ENCODE measurements at regions not wholly inside any gene's neighbourhood (a gene's known extent, or its start where the extent isn't known, plus 50 kb on each side); places are given as distances from the start of the nearest gene placed in this dataset.
"Not testable (repeated sequence)": the region's sequence is repeated elsewhere in the genome, so short reads cannot be mapped to it uniquely, and the experiment has no call there.

- DNase-seq (ENCODE audit: low read depth in 2 of 2, low spot score in 1 of 2): no peak
Observed at GRCh38 chr5:52605317-52606313, 182.1 kb upstream of the ITGA1 start.

DNA sequence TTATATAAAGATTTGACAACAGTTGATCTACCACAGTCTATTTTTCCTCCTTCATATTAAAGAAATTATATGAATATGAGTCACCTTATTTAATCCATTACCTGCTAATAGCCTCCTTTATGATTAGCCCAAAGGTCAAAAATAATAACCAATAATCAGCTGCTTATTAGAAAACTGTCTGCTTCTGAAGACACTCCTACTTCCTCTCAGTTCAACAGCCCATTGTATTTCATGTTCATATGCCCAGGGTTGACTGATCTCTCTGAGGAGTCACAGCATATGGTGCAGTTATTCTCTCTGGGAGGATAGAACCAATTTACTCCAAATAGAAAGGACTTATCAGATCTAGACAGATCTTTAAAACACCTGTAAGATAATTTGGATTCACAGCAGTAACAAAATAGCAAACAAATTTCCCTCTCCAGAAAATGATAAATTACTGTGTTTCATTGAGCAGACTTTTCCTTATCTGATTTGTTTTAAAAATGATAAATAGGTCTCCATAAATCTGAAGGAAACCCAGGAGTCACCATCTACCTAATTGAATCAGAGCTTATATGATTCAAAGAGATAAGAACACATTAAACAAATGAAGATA is 180.4 kb upstream of the ITGA1 start:
- DNase-seq (ENCODE audit: low read depth in 2 of 2, low spot score in 1 of 2): no peak

DNA sequence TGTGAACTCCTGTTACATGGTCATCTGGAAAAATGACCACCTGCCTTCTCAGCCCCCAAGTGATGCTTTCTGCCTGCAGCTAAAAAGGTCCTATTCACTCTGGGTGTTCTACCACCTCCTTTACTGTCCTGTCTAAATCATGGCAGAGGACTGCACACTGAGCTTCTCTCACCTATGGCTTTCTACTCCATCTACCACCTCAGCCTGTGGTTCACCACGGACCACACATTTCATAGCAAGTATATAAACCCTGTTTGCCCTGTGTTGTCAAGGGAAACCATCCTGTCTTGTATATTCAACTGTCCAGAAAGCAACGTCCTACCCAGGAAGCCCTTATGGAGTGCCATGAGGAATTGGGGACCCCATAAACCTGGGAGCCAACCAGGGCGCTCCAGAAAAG is 167.4 kb upstream of the ITGA1 start:
- DNase-seq (ENCODE audit: low read depth in 2 of 2, low spot score in 1 of 2): no peak

GRCh38 chr5:52623291-52623690 is 164.4 kb upstream of the ITGA1 start:
- no peak for DNase-seq (ENCODE audit: low read depth in 2 of 2, low spot score in 1 of 2)

DNA sequence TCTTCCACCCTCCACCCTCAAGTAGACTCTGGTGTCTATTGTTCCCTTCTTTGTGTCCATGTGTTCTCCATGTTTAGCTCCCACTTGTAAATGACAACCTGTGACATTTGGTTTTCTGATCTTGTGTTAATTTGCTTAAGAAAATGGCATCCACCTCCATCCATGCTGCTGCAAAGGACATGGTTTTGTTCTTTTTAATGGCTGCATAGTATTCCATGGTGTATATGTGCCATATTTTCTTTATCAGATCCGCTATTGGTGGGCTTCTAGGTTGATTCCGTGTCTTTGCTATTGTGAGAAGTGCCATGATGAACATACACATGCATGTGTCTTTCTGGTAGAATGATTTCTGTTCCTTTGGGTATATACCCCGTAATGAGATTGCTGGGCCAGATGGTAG is 163.4 kb upstream of the ITGA1 start:
- no peak for DNase-seq (ENCODE audit: low read depth in 2 of 2, low spot score in 1 of 2)

DNA sequence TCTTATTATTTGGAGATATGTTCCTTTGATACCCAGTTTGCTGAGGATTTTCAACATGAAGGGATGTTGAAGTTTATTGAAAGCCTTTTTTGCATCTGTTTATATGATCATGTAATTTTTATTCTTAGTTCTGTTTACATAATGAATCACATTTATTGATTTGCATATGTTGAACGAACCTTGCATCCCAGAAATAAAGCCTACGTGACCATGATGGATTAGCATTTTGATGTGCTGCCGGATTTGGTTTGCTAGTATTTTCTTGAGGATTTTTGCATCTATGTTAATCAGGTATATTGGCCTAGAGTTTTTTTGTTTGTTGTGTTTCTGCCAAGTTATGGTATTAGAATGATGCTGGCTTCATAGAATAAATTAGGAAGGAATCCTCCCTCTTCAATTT is 161.4 kb upstream of the ITGA1 start:
- DNase-seq (ENCODE audit: low read depth in 2 of 2, low spot score in 1 of 2): no peak

DNA sequence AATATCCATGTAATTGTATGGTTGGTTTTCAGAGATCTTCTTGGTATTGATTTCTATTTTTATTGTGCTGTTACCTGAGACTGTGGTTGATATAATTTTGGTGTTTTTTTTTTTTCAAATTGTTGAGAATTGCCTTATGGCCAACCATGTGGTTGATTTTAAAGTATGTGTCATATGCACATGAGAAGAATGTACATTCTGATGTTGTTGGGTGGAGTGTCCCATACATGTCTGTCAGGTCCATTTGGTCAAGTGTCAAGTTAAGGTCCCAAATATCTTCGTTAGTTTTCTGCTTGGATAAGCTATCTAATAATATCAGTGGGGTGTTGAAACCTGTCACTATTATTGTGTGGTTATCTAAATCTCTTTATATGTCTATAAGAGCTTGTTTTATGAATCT is 160.0 kb upstream of the ITGA1 start:
- no peak for DNase-seq (ENCODE audit: low read depth in 2 of 2, low spot score in 1 of 2)

DNA sequence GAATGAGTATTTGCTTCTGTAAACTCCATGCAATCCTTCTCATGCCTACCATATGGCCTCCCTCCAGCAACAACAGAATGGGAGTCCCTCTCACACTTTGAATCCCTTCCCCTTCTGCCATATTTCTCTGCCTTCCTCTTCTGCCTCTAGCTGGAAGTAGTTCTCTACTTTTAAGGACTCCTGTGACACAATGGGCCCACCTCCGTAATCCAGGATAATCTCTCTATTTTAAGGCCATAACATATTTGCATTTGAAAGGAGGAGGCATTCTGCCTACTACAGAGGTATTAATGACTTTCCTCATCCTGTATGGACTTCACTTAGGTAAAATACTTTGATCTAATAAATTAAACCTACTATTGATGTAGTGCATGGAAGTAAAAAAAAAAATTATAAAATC is 155.4 kb upstream of the ITGA1 start:
- DNase-seq (ENCODE audit: low read depth in 2 of 2, low spot score in 1 of 2): no peak

GRCh38 chr5:52634171-52634570 is 153.5 kb upstream of the ITGA1 start:
- DNase-seq (ENCODE audit: low read depth in 2 of 2, low spot score in 1 of 2): not testable (repeated sequence)

DNA sequence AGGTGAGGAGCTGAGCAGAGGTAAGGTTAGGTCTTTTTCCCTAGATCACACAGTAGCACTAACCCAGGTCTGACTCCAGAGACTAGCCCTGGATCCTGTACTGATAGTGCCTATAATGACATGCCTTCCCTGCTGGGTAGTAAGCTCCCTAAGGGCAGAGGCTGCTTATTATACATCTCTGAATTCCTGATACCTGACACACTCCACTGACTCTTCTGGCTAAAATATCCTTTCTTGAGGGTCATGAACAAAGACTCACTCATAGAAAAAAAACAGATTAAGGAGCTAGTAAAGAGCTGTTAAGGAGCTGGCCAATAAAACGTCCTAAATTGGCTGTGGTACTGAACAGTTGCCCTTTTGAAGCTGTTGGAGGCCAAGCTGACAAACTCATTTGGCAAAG is 149.0 kb upstream of the ITGA1 start:
- no peak for DNase-seq (ENCODE audit: low read depth in 2 of 2, low spot score in 1 of 2)

GRCh38 chr5:52648726-52649125 is 139.0 kb upstream of the ITGA1 start:
- no peak for DNase-seq (ENCODE audit: low read depth in 2 of 2, low spot score in 1 of 2)

DNA sequence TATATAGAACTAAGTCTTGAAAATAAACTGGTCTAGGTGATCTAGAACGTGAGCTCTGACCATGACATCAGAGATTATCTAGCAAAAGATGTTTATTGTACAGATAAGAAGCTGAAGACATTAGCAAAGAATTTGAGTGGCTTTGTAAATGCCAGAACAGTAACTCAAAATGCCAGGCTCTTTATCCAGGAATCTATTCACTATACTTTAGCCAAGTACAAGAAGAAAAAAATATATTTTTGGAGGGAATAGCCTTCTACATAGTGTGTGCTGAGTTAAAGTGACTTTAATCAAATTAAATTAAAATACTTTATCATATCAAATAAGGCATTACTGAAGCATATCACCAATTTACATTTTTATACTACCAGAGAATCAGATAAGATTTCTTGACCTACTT is 132.6 kb upstream of the ITGA1 start:
- DNase-seq (ENCODE audit: low read depth in 2 of 2, low spot score in 1 of 2): no peak

DNA sequence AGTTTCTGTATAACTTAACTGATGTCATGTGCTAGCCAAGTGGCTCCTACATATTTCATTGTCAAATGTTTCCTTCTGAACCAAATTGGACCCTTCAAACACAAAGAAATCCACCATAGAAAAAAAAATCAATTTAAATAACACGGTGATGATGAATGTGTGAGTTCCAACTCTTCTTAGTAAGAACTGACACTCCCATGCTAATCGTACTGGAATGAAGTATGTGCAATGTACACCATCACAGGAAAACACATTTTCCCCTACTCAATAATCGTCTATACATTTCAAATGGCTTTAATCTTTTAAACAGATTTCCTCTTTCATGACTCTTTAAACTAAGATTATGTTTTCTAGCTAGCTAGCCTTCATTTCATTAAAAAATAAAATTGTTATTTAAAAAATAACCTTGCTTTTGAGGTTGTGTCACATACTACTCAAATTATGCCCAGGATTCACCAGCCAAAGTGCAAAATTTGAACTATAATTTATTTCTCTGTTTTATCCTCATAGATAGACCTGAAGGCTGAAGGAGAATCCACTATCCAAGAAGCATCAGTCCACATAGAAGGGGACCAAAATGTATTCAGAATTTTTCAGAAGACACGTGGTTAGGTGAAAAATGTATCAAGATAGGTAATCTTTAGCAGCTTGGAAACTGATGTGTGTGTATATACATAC is 131.0 kb upstream of the ITGA1 start:
- DNase-seq (ENCODE audit: low read depth in 2 of 2, low spot score in 1 of 2): no peak

DNA sequence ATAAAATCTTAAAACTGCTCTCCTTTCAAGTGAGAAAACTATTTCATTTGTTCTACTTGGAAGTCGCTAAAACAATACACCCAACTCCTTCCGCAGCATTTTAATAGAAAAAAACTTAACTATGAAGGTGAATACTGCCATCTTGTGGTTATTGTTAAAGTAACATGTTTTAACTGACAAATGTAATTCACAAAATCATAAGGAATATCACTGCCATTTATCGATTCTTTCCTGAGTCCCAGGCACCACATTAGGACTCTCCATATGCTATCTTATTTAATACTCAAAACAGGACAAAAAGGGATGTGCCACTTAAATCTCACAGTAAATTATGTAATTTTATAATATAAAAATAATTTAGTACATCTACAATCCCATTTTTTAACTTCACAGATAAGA is 130.5 kb upstream of the ITGA1 start:
- DNase-seq (ENCODE audit: low read depth in 2 of 2, low spot score in 1 of 2): no peak

DNA sequence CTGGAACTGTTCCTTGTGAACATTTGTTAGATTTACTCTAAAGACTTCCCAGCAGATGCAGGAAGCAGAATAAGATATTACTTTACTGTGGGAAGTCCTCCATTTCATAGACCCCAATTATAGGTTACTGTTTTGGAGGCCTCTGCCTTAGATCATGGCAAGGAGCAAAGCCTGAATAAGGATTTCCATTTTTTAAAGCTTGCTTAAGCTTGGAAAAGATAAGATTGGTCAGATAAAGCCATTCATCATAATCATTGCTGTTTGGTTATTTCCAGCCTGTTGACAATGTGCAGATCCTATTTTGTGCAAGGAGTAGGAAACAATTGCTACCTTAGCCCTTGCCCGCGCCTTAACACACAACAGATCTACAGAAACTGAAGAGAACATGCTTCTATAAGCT is 129.5 kb upstream of the ITGA1 start:
- no peak for DNase-seq (ENCODE audit: low read depth in 2 of 2, low spot score in 1 of 2)

- DNase-seq (ENCODE audit: low read depth in 2 of 2, low spot score in 1 of 2): no peak
Observed at GRCh38 chr5:52660621-52661020, 127.1 kb upstream of the ITGA1 start.

DNA sequence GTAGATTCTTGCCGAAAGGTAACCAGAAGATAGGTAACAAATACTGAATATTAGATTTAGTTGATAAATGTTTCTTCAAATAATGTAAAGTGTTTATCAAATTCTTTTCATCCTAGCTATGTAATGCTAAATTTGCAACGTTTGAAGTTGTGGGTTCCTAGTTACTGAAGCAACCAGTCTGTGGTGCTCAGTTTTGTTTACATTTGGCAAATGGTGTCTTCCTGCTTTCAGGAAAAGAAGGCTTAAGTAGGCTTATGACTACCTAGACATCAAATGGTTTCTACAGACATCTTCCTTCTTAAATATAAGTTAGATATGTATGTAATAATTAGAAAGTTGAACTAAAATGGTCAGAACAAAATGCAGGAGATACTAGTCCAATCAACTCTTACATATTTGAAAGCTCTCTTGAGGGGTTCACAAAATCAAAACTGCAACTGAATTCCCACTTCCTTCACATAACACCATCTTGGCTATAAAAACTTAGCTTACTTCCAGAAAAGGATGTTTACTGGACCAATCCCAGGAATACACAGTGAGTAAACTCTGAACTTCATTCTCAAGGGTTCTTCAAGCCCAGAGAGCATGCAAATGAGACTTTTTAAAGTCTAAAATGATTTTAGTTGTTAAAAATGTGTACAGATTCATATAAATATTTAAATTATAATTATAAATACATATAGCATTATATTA is 125.7 kb upstream of the ITGA1 start:
- no peak for DNase-seq (ENCODE audit: low read depth in 2 of 2, low spot score in 1 of 2)

- no peak for DNase-seq (ENCODE audit: low read depth in 2 of 2, low spot score in 1 of 2)
Observed at GRCh38 chr5:52665559-52665958, 122.2 kb upstream of the ITGA1 start.

GRCh38 chr5:52668139-52668538 is 119.6 kb upstream of the ITGA1 start:
- DNase-seq (ENCODE audit: low read depth in 2 of 2, low spot score in 1 of 2): no peak

DNA sequence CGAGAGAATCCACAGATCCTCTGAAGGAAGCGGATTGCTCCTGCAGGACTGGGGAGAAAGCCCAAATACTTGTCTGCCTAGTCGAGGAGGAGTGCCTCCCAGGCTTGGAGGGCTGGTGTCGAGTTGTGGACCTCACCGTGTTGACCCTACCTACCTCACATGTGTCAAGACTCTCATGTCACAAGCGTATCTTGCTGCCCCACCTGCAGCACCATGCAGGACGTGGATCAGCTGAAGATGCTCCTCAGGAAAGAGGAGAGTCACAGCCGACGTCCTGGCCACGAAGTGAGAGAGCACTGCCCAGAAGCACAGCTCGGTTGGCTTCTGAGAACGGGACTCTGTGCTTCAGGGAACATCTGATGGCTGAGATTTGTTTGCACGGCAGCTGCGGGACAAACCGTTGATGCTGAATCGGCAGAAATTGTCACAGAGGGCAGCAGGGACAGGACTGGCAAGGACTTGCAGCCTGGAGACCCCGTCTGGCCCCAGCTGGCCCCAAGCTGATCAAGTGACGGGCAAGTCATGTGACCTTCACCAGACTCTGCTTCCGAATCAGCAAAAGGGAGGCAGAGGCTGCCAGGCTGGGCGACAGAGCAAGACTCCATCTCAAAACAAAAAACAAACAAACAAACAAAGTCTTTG is 119.1 kb upstream of the ITGA1 start:
- DNase-seq (ENCODE audit: low read depth in 2 of 2, low spot score in 1 of 2): no peak

GRCh38 chr5:52672459-52672858 is 115.3 kb upstream of the ITGA1 start:
- DNase-seq (ENCODE audit: low read depth in 2 of 2, low spot score in 1 of 2): no peak

All from stimulated activated CD8-positive, alpha-beta memory T cell treated with anti-CD3 and anti-CD28 coated beads, Interleukin-4, amount 100 ng/mL, for 1 hour (primary cell).